GM23338 (cell line): ENCODE measurements at regions not wholly inside any gene's neighbourhood (a gene's known extent, or its start where the extent isn't known, plus 50 kb on each side); places are given as distances from the start of the nearest gene placed in this dataset.
A peak's percentile ranks its signal among the peaks of the same experiment; 100 is the strongest.

Source experiments
- ATAC-seq: fragments of 200-7000 bp; cut with Tn5 transposase; 3 replicates; pipeline ENCODE4 v1.9.1; 2020
- DNase-seq: peaks from one replicate; pipeline ENCODE4 v3.0.0-alpha.2; 2015; ENCODE audit warnings: low spot score
- H2AFZ ChIP-seq: fragments of 200-600 bp; sonication (generic); 2 replicates; pipeline ENCODE4 v1.8.0; 2016; ENCODE audit warnings: antibody characterized with exemption, mild to moderate bottlenecking, moderate library complexity
- H3F3A ChIP-seq: fragments of 200-600 bp; sonication (generic); replicated peaks from 2 replicates; pipeline ENCODE4 v1.8.0; 2017; ENCODE audit warnings: antibody characterized with exemption, mixed run types, low read depth
- H3K27ac ChIP-seq: fragments of 200-600 bp; sonication (generic); 2 replicates; pipeline ENCODE4 v1.6.1; 2016; ENCODE audit warnings: low read depth
- H3K27me3 ChIP-seq: fragments of 200-600 bp; sonication (generic); 2 replicates; pipeline ENCODE4 v1.8.0; 2016; ENCODE audit warnings: mild to moderate bottlenecking, mixed run types, moderate library complexity; ENCODE audit not compliant: insufficient read depth
- H3K36me3 ChIP-seq: fragments of 200-600 bp; sonication (generic); 2 replicates; pipeline ENCODE4 v1.8.0; 2016; ENCODE audit warnings: mild to moderate bottlenecking; ENCODE audit not compliant: insufficient read depth
- H3K4me1 ChIP-seq: fragments of 200-600 bp; sonication (generic); 2 replicates; pipeline ENCODE4 v1.8.0; 2016; ENCODE audit warnings: mild to moderate bottlenecking, moderate library complexity; ENCODE audit not compliant: insufficient read depth
- H3K4me2 ChIP-seq: fragments of 200-600 bp; sonication (generic); 2 replicates; pipeline ENCODE4 v1.7.1; 2017; ENCODE audit warnings: mixed run types
- H3K4me3 ChIP-seq: fragments of 200-600 bp; sonication (generic); 2 replicates; pipeline ENCODE4 v1.6.1; 2016; ENCODE audit warnings: mixed run types
- H3K79me2 ChIP-seq: fragments of 200-600 bp; sonication (generic); replicated peaks from 2 replicates; pipeline ENCODE4 v1.8.0; 2017; ENCODE audit warnings: mild to moderate bottlenecking; ENCODE audit not compliant: insufficient read depth
- H3K9me2 ChIP-seq: fragments of 200-600 bp; sonication (generic); 2 replicates; pipeline ENCODE4 v1.8.0; 2017; ENCODE audit not compliant: insufficient read depth
- H4K20me1 ChIP-seq: fragments of 200-600 bp; sonication (generic); replicated peaks from 2 replicates; pipeline ENCODE4 v1.8.0; 2017; ENCODE audit warnings: mild to moderate bottlenecking; ENCODE audit not compliant: insufficient read depth
- H3K27ac Mint-ChIP-seq: 2 replicates; pipeline ENCODE4 v1.8.0; 2020; ENCODE audit warnings: inconsistent platforms, mild to moderate bottlenecking, moderate library complexity, mixed read lengths
- H3K27me3 Mint-ChIP-seq: 3 replicates; pipeline ENCODE4 v1.8.0; 2022; ENCODE audit warnings: low read depth, mild to moderate bottlenecking, moderate library complexity, mixed read lengths, inconsistent platforms; ENCODE audit not compliant: insufficient read depth, poor library complexity
- H3K36me3 Mint-ChIP-seq: 3 replicates; pipeline ENCODE4 v1.8.0; 2021; ENCODE audit warnings: low read depth, mild to moderate bottlenecking, inconsistent platforms, moderate library complexity, mixed read lengths
- H3K4me1 Mint-ChIP-seq: 3 replicates; pipeline ENCODE4 v1.8.0; 2020; ENCODE audit warnings: mild to moderate bottlenecking, inconsistent platforms, mixed read lengths
- H3K4me3 Mint-ChIP-seq: 3 replicates; pipeline ENCODE4 v1.8.0; 2021; ENCODE audit warnings: moderate library complexity, mild to moderate bottlenecking, inconsistent platforms, mixed read lengths
- H3K9me3 Mint-ChIP-seq: 3 replicates; pipeline ENCODE4 v1.8.0; 2020; ENCODE audit warnings: moderate library complexity, mild to moderate bottlenecking, inconsistent platforms, mixed read lengths
- CREB1 ChIP-seq: fragments of 250-450 bp; sonication (Bioruptor Pico); IDR thresholded peaks from 2 replicates; pipeline ENCODE4 v1.5.0; 2020; ENCODE audit warnings: low read depth, mild to moderate bottlenecking, moderate library complexity
- EZH2 ChIP-seq: fragments of 200-600 bp; sonication (generic); IDR thresholded peaks from one replicate; pipeline ENCODE4 v1.8.0; 2017; ENCODE audit warnings: antibody characterized with exemption, mild to moderate bottlenecking, low read depth; ENCODE audit not compliant: unreplicated experiment
- JUNB ChIP-seq: IDR thresholded peaks from one replicate; pipeline ENCODE4 v1.6.1; 2016; ENCODE audit warnings: antibody characterized with exemption; ENCODE audit not compliant: unreplicated experiment
- NANOG ChIP-seq: IDR thresholded peaks from 2 replicates; pipeline ENCODE4 v1.6.1; 2016; ENCODE audit warnings: antibody characterized with exemption, borderline replicate concordance
- POLR2AphosphoS5 ChIP-seq: IDR thresholded peaks from 2 replicates; pipeline ENCODE4 v1.6.1; 2016; ENCODE audit warnings: antibody characterized with exemption, low read depth
- ZNF114 ChIP-seq: fragments of 250-450 bp; sonication (Bioruptor Pico); IDR thresholded peaks from 2 replicates; pipeline ENCODE4 v1.5.0; 2020; ENCODE audit warnings: mild to moderate bottlenecking, moderate library complexity
- TF ChIP-seq, protein P1 (sequence below): fragments of 250-450 bp; sonication (Bioruptor Pico); IDR thresholded peaks from 2 replicates; pipeline ENCODE4 v1.5.0; 2020; ENCODE audit warnings: mild to moderate bottlenecking, moderate library complexity

DNA sequence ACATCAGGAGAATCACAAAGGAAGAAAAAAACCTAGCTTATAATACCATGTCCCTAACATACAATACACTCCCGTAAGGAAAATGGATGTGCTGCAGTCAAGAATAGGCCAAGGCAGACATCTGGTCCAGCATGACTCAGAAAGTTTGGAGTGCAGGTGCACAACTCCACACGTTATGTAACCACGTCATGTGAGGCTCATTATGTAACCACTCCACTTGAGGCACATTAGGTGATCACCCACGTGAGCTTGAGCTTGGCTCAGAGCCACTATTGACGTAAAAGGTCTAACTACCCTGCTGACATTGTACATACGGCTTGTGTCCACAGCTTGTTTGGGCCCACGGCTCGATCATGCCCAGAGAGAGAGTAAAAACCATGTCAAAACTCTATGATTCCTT lies 99.8 kb upstream of the C1orf21 start:
- Histone ChIP-seq H3K79me2 (no peaks in the 10 kb centered on the region), H4K20me1 (no peaks in the 10 kb centered on the region), H2AFZ (no peak overlapping the region), H3F3A (no peaks in the 10 kb centered on the region), H3K4me2 (no peak overlapping the region), H3K27ac (no peak overlapping the region), H3K9me2 (no peaks in the 10 kb centered on the region; the same call in 1 of the 2 replicates), H3K27me3 (no peaks in the 10 kb centered on the region), H3K4me1 (no peaks in the 10 kb centered on the region), H3K4me3 (no peak overlapping the region), H3K36me3 (no peaks in the 10 kb centered on the region)
- no peak overlapping the region for H3K27ac Mint-ChIP-seq
- peaks cover 3% of the 10 kb centered on the region for H3K27me3 Mint-ChIP-seq
- peaks cover 30% of the 10 kb centered on the region for H3K36me3 Mint-ChIP-seq
- no peaks in the 10 kb centered on the region; the same call in 2 of the 3 replicates for H3K4me1 Mint-ChIP-seq
- H3K9me3 Mint-ChIP-seq: peaks cover 49% of the 10 kb centered on the region
- no peak overlapping the region for H3K4me3 Mint-ChIP-seq
- ATAC-seq (no peak), DNase-seq (peak; percentile 18)
- TF ChIP-seq, protein P1, sequence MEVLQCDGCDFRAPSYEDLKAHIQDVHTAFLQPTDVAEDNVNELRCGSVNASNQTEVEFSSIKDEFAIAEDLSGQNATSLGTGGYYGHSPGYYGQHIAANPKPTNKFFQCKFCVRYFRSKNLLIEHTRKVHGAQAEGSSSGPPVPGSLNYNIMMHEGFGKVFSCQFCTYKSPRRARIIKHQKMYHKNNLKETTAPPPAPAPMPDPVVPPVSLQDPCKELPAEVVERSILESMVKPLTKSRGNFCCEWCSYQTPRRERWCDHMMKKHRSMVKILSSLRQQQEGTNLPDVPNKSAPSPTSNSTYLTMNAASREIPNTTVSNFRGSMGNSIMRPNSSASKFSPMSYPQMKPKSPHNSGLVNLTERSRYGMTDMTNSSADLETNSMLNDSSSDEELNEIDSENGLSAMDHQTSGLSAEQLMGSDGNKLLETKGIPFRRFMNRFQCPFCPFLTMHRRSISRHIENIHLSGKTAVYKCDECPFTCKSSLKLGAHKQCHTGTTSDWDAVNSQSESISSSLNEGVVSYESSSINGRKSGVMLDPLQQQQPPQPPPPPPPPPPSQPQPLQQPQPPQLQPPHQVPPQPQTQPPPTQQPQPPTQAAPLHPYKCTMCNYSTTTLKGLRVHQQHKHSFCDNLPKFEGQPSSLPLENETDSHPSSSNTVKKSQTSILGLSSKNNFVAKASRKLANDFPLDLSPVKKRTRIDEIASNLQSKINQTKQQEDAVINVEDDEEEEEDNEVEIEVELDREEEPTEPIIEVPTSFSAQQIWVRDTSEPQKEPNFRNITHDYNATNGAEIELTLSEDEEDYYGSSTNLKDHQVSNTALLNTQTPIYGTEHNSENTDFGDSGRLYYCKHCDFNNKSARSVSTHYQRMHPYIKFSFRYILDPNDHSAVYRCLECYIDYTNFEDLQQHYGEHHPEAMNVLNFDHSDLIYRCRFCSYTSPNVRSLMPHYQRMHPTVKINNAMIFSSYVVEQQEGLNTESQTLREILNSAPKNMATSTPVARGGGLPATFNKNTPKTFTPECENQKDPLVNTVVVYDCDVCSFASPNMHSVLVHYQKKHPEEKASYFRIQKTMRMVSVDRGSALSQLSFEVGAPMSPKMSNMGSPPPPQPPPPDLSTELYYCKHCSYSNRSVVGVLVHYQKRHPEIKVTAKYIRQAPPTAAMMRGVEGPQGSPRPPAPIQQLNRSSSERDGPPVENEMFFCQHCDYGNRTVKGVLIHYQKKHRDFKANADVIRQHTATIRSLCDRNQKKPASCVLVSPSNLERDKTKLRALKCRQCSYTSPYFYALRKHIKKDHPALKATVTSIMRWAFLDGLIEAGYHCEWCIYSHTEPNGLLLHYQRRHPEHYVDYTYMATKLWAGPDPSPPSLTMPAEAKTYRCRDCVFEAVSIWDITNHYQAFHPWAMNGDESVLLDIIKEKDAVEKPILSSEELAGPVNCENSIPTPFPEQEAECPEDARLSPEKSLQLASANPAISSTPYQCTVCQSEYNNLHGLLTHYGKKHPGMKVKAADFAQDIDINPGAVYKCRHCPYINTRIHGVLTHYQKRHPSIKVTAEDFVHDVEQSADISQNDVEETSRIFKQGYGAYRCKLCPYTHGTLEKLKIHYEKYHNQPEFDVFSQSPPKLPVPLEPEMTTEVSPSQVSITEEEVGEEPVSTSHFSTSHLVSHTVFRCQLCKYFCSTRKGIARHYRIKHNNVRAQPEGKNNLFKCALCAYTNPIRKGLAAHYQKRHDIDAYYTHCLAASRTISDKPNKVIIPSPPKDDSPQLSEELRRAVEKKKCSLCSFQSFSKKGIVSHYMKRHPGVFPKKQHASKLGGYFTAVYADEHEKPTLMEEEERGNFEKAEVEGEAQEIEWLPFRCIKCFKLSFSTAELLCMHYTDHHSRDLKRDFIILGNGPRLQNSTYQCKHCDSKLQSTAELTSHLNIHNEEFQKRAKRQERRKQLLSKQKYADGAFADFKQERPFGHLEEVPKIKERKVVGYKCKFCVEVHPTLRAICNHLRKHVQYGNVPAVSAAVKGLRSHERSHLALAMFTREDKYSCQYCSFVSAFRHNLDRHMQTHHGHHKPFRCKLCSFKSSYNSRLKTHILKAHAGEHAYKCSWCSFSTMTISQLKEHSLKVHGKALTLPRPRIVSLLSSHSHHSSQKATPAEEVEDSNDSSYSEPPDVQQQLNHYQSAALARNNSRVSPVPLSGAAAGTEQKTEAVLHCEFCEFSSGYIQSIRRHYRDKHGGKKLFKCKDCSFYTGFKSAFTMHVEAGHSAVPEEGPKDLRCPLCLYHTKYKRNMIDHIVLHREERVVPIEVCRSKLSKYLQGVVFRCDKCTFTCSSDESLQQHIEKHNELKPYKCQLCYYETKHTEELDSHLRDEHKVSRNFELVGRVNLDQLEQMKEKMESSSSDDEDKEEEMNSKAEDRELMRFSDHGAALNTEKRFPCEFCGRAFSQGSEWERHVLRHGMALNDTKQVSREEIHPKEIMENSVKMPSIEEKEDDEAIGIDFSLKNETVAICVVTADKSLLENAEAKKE (CRISPR knock-in tag): no peak
- TF ChIP-seq CREB1 (CRISPR knock-in tag) (no peak), JUNB (no peak), EZH2 (no peak), POLR2AphosphoS5 (no peak), NANOG (no peak), ZNF114 (CRISPR knock-in tag) (no peak)
